Lower lobe of right lung (tissue), 2 donors: ENCODE measurements at regions not wholly inside any gene's neighbourhood (a gene's known extent, or its start where the extent isn't known, plus 50 kb on each side); places are given as distances from the start of the nearest gene placed in this dataset.
"Not testable (repeated sequence)": the region's sequence is repeated elsewhere in the genome, so short reads cannot be mapped to it uniquely, and the experiment has no call there.

ENCODE experiments used
- ATAC-seq, 2 donors: fragments of 200-7000 bp; cut with Tn5 transposase; one replicate each; pipeline ENCODE4 v1.9.1; 2020 to 2022; ENCODE audit warnings: mild to moderate bottlenecking in 2 of 2, moderate library complexity in 2 of 2
- DNase-seq: peaks from one replicate; pipeline ENCODE4 v3.0.0-alpha.2; 2020
- H3K27ac ChIP-seq: fragments of 200-600 bp; one replicate; pipeline ENCODE4 v1.8.0; 2022
- H3K27me3 ChIP-seq: fragments of 200-600 bp; one replicate; pipeline ENCODE4 v1.8.0; 2022; ENCODE audit warnings: low read depth
- H3K36me3 ChIP-seq: fragments of 200-600 bp; one replicate; pipeline ENCODE4 v1.8.0; 2022; ENCODE audit warnings: mild to moderate bottlenecking
- H3K4me1 ChIP-seq: fragments of 200-600 bp; one replicate; pipeline ENCODE4 v1.8.0; 2022
- H3K4me3 ChIP-seq: fragments of 200-600 bp; one replicate; pipeline ENCODE4 v1.8.0; 2022; ENCODE audit warnings: mild to moderate bottlenecking
- H3K9me3 ChIP-seq: fragments of 200-600 bp; one replicate; pipeline ENCODE4 v1.8.0; 2022
- intact Hi-C: fragments of 100-400 bp; cut with DNase I; formaldehyde crosslinking; loops from one replicate; pipeline ENCODE4 v1.11.0; 2022
- TF ChIP-seq, protein P1 (sequence below): fragments of 200-600 bp; IDR thresholded peaks from one replicate; pipeline ENCODE4 v1.8.0; 2022; ENCODE audit warnings: antibody characterized with exemption, mild to moderate bottlenecking
- donor health status: DM: no; HTN: yes; CAD: no; lungs with severe emphysema.

GRCh38 chr5:135264451-135265440 is 134.3 kb downstream of the MACROH2A1 start:
- TF ChIP-seq, protein P1, sequence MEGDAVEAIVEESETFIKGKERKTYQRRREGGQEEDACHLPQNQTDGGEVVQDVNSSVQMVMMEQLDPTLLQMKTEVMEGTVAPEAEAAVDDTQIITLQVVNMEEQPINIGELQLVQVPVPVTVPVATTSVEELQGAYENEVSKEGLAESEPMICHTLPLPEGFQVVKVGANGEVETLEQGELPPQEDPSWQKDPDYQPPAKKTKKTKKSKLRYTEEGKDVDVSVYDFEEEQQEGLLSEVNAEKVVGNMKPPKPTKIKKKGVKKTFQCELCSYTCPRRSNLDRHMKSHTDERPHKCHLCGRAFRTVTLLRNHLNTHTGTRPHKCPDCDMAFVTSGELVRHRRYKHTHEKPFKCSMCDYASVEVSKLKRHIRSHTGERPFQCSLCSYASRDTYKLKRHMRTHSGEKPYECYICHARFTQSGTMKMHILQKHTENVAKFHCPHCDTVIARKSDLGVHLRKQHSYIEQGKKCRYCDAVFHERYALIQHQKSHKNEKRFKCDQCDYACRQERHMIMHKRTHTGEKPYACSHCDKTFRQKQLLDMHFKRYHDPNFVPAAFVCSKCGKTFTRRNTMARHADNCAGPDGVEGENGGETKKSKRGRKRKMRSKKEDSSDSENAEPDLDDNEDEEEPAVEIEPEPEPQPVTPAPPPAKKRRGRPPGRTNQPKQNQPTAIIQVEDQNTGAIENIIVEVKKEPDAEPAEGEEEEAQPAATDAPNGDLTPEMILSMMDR: no peak
- intact Hi-C loops: no loop called here
- DNase-seq: no peak
- H3K9me3 ChIP-seq: peaks cover 7% of the 10 kb centered on the region
- H3K4me1 ChIP-seq: no peaks in the 10 kb centered on the region
- ATAC-seq: no peak
- no peak overlapping the region for H3K27ac ChIP-seq
- no peaks in the 10 kb centered on the region for H3K27me3 ChIP-seq
- H3K4me3 ChIP-seq: no peak overlapping the region
- no peaks in the 10 kb centered on the region for H3K36me3 ChIP-seq

- no peaks in the 10 kb centered on the region for H3K4me1 ChIP-seq
- no peaks in the 10 kb centered on the region for H3K36me3 ChIP-seq
- H3K9me3 ChIP-seq: peaks cover 7% of the 10 kb centered on the region
- TF ChIP-seq, protein P1: no peak
- no peak for ATAC-seq
- intact Hi-C loops: no loop called here
- H3K27me3 ChIP-seq: no peaks in the 10 kb centered on the region
- H3K4me3 ChIP-seq: no peak overlapping the region
- DNase-seq: no peak
- no peak overlapping the region for H3K27ac ChIP-seq
Observed at GRCh38 chr5:135263022-135263668, 135.9 kb downstream of the MACROH2A1 start.

GRCh38 chr5:135262364-135262763 is 136.7 kb downstream of the MACROH2A1 start:
- TF ChIP-seq, protein P1: no peak
- no peaks in the 10 kb centered on the region for H3K36me3 ChIP-seq
- intact Hi-C loops: no loop called here
- H3K27me3 ChIP-seq: no peaks in the 10 kb centered on the region
- no peak overlapping the region for H3K27ac ChIP-seq
- no peak overlapping the region for H3K4me3 ChIP-seq
- ATAC-seq (no peak), DNase-seq (no peak)
- H3K9me3 ChIP-seq: peaks cover 7% of the 10 kb centered on the region
- no peaks in the 10 kb centered on the region for H3K4me1 ChIP-seq

- H3K36me3 ChIP-seq, H3K27me3 ChIP-seq, H3K4me1 ChIP-seq, H3K9me3 ChIP-seq, intact Hi-C loops, H3K27ac ChIP-seq, DNase-seq, H3K4me3 ChIP-seq, ATAC-seq: not testable (repeated sequence)
Observed at GRCh38 chr5:135260108-135260507, 138.9 kb downstream of the MACROH2A1 start.

DNA sequence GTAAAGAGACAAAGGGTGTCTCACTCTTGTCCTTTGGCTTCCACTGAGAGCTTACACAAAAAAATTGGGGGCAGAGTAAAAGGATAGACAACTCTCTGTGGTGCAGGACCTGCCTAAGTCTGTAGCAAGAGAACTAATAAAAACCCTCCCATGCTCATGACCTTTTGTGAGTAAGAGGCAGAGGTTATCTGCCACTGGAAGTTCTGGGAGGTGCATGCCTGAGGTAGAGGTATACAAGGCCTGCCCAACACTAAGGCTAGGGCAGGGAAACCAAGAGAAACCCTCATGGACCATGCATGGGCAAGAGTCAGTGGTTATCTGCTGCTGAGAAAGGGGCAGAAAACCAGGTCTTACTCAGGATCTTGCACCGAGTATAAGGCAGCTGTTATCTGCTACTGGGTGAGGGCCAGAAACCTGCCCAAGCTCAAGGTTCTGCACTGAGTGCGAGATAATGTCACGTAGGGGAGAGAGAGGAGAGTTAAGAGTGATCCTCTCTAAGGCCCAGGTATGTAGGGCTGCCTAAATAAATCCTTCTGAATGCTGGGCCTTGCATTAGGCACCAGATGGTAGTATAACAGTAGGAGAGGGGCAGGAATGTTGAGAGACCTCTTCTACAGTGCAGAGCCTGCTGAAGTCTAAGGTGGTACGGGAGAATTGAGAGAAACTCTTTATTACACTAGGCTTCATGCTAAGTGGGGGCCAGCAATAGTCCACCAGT is 143.4 kb downstream of the MACROH2A1 start:
- Histone ChIP-seq H3K9me3 (no peaks in the 10 kb centered on the region), H3K27me3 (no peaks in the 10 kb centered on the region), H3K4me3 (no peak overlapping the region), H3K36me3 (no peaks in the 10 kb centered on the region), H3K4me1 (no peaks in the 10 kb centered on the region), H3K27ac (no peak overlapping the region)
- ATAC-seq: no peak
- TF ChIP-seq, protein P1: no peak
- intact Hi-C loops: no loop called here
- no peak for DNase-seq
